Liver (tissue), 8 donors: ENCODE measurements at regions not wholly inside any gene's neighbourhood (a gene's known extent, or its start where the extent isn't known, plus 50 kb on each side); places are given as distances from the start of the nearest gene placed in this dataset.

Experiments used
- DNase-seq: peaks from one replicate; pipeline ENCODE4 v3.0.0-alpha.2; 2017; ENCODE audit warnings: low spot score
- H3K27ac ChIP-seq, 2 donors: one replicate each; pipeline ENCODE4 v1.7.0; 2013; ENCODE audit warnings: inconsistent platforms in 2 of 2, low read length in 2 of 2, control low read depth in 1 of 2, low read depth in 1 of 2, mild to moderate bottlenecking in 1 of 2
- H3K27me3 ChIP-seq, 4 donors: one replicate each; pipeline versions ENCODE4 v1.6.1 to v1.7.0; 2013; ENCODE audit warnings: low read length in 3 of 4, inconsistent platforms in 1 of 4, mild to moderate bottlenecking in 1 of 4, moderate library complexity in 1 of 4; ENCODE audit not compliant: control insufficient read depth in 4 of 4, insufficient read depth in 4 of 4
- H3K36me3 ChIP-seq, 4 donors: one replicate each; pipeline versions ENCODE4 v1.6.1 to v1.7.0; 2013; ENCODE audit warnings: low read length in 3 of 4, mild to moderate bottlenecking in 3 of 4, low read depth in 1 of 4, moderate library complexity in 1 of 4; ENCODE audit not compliant: control insufficient read depth in 4 of 4, insufficient read depth in 3 of 4
- H3K4me1 ChIP-seq, 4 donors: one replicate each; pipeline versions ENCODE4 v1.6.1 to v1.7.0; 2013; ENCODE audit warnings: low read length in 3 of 4, mild to moderate bottlenecking in 3 of 4, moderate library complexity in 1 of 4; ENCODE audit not compliant: control insufficient read depth in 4 of 4, insufficient read depth in 4 of 4
- H3K4me3 ChIP-seq, 3 donors: one replicate each; pipeline versions ENCODE4 v1.6.1 to v1.7.0; 2013; ENCODE audit warnings: low read length in 3 of 3, control low read depth in 1 of 3, low read depth in 1 of 3, mild to moderate bottlenecking in 1 of 3
- H3K9ac ChIP-seq, 2 donors: one replicate each; pipeline ENCODE4 v1.7.0; 2013; ENCODE audit warnings: low read length in 2 of 2, mild to moderate bottlenecking in 2 of 2, moderate library complexity in 2 of 2, control low read depth in 1 of 2, low read depth in 1 of 2
- H3K9me3 ChIP-seq, 4 donors: one replicate each; pipeline versions ENCODE4 v1.6.1 to v1.7.0; 2013; ENCODE audit warnings: low read length in 3 of 4; ENCODE audit not compliant: control insufficient read depth in 4 of 4
- ATF3 ChIP-seq: IDR thresholded peaks from 2 replicates; pipeline ENCODE4 v1.6.1; 2016; ENCODE audit warnings: antibody characterized with exemption
- CTCF ChIP-seq: fragments of 150-350 bp; IDR thresholded peaks from 2 replicates; pipeline ENCODE4 v1.5.1; 2017; ENCODE audit warnings: improper control_type of control experiment, low read depth, low read length; ENCODE audit not compliant: missing input control
- EGR1 ChIP-seq, 2 donors: IDR thresholded peaks; 2 replicates each; pipeline ENCODE4 v1.6.1; 2016 to 2018; ENCODE audit warnings: antibody characterized with exemption in 2 of 2, low read depth in 2 of 2
- FOXA1 ChIP-seq: IDR thresholded peaks from 2 replicates; pipeline ENCODE4 v1.6.1; 2016; ENCODE audit warnings: antibody characterized with exemption
- FOXA2 ChIP-seq: IDR thresholded peaks from 2 replicates; pipeline ENCODE4 v1.6.1; 2016; ENCODE audit warnings: antibody characterized with exemption
- GABPA ChIP-seq, 2 donors: IDR thresholded peaks in 1 of 2; conservative IDR thresholded peaks in 1 of 2; 2 replicates each; pipeline ENCODE4 v1.6.1; 2016; ENCODE audit warnings: antibody characterized with exemption in 2 of 2, mild to moderate bottlenecking in 1 of 2, moderate library complexity in 1 of 2
- HNF4A ChIP-seq, 2 donors: conservative IDR thresholded peaks; 2 replicates each; pipeline ENCODE4 v1.6.1; 2016; ENCODE audit warnings: antibody characterized with exemption in 2 of 2, mild to moderate bottlenecking in 2 of 2
- HNF4G ChIP-seq: IDR thresholded peaks from 2 replicates; pipeline ENCODE4 v1.6.1; 2016; ENCODE audit warnings: antibody characterized with exemption
- JUND ChIP-seq, 2 donors: IDR thresholded peaks; 2 replicates each; pipeline ENCODE4 v1.6.1; 2016; ENCODE audit warnings: antibody characterized with exemption in 2 of 2
- MAX ChIP-seq: IDR thresholded peaks from 2 replicates; pipeline ENCODE4 v1.6.1; 2016; ENCODE audit warnings: antibody characterized with exemption
- NR2F2 ChIP-seq: IDR thresholded peaks from 2 replicates; pipeline ENCODE4 v1.6.1; 2016; ENCODE audit warnings: antibody characterized with exemption
- RAD21 ChIP-seq, 2 donors: IDR thresholded peaks; 2 replicates each; pipeline ENCODE4 v1.6.1; 2016; ENCODE audit warnings: antibody characterized with exemption in 2 of 2, mild to moderate bottlenecking in 2 of 2
- REST ChIP-seq: IDR thresholded peaks from 2 replicates; pipeline ENCODE4 v1.6.1; 2016; ENCODE audit warnings: antibody characterized with exemption, mild to moderate bottlenecking
- RXRA ChIP-seq, 2 donors: IDR thresholded peaks; 2 replicates each; pipeline ENCODE4 v1.6.1; 2017 to 2018; ENCODE audit warnings: antibody characterized with exemption in 2 of 2, mild to moderate bottlenecking in 1 of 2
- SP1 ChIP-seq: IDR thresholded peaks from 2 replicates; pipeline ENCODE4 v1.6.1; 2018; ENCODE audit warnings: antibody characterized with exemption, mild to moderate bottlenecking
- TAF1 ChIP-seq: conservative IDR thresholded peaks from 2 replicates; pipeline ENCODE4 v1.6.1; 2016; ENCODE audit warnings: antibody characterized with exemption, mild to moderate bottlenecking
- YY1 ChIP-seq: IDR thresholded peaks from 2 replicates; pipeline ENCODE4 v1.6.1; 2016; ENCODE audit warnings: antibody characterized with exemption, mild to moderate bottlenecking
- ZBTB33 ChIP-seq: IDR thresholded peaks from 2 replicates; pipeline ENCODE4 v1.6.1; 2016; ENCODE audit warnings: antibody characterized with exemption
- WGBS: extraction: QIAGEN DNeasy Blood & Tissue Kit; methylation state at CpG from one replicate; pipeline ENCODE4 v1.1.7; 2013; 5-methylcytosine and 5-hydroxymethylcytosine counted together
- donor health status: healthy.
- donor health status: healthy.
- donor health status: healthy.
- donor health status: healthy.
- donor health status: healthy.

GRCh38 chr5:93654676-93655075, 71.7 kb downstream of the NR2F1 start:
- Histone ChIP-seq H3K27me3 (no peaks in the 10 kb centered on the region), H3K9me3 (no peaks in the 10 kb centered on the region), H3K4me3 (no peak overlapping the region), H3K36me3 (no peaks in the 10 kb centered on the region), H3K9ac (no peak overlapping the region), H3K4me1 (no peaks in the 10 kb centered on the region), H3K27ac (no peak overlapping the region)
- WGBS, result 93% methylated on average over 2 of the region's 2 CpGs
- no peak for TF ChIP-seq EGR1 (IDR thresholded peaks at IDR 0.05; ENCODE audit: low read depth in 2 of 2)
- no peak for TF ChIP-seq FOXA2
- TF ChIP-seq RXRA (IDR thresholded peaks at IDR 0.05), result no peak
- no peak for TF ChIP-seq TAF1
- no peak for TF ChIP-seq GABPA (IDR thresholded peaks at IDR 0.05 in 1 of 2, conservative IDR thresholded peaks at IDR 0.05 in 1 of 2)
- no peak for TF ChIP-seq MAX
- TF ChIP-seq JUND (IDR thresholded peaks at IDR 0.05), result no peak
- no peak for TF ChIP-seq RAD21 (IDR thresholded peaks at IDR 0.05)
- no peak for TF ChIP-seq ATF3
- no peak for TF ChIP-seq CTCF
- TF ChIP-seq HNF4A (conservative IDR thresholded peaks at IDR 0.05), result no peak
- no peak for TF ChIP-seq NR2F2
- no peak for TF ChIP-seq ZBTB33
- TF ChIP-seq HNF4G, result no peak
- TF ChIP-seq FOXA1, result no peak
- no peak for TF ChIP-seq SP1
- no peak for TF ChIP-seq YY1
- no peak for TF ChIP-seq REST
- no peak for DNase-seq

GRCh38 chr5:93653716-93654115, 70.7 kb downstream of the NR2F1 start:
- Histone ChIP-seq H3K9ac (no peak overlapping the region), H3K36me3 (no peaks in the 10 kb centered on the region), H3K4me1 (no peaks in the 10 kb centered on the region), H3K9me3 (no peaks in the 10 kb centered on the region), H3K27me3 (no peaks in the 10 kb centered on the region), H3K4me3 (no peak overlapping the region), H3K27ac (no peak overlapping the region)
- no peak for TF ChIP-seq TAF1
- TF ChIP-seq SP1, result no peak
- no peak for TF ChIP-seq NR2F2
- no peak for TF ChIP-seq MAX
- TF ChIP-seq FOXA1, result no peak
- no peak for TF ChIP-seq HNF4A (conservative IDR thresholded peaks at IDR 0.05)
- no peak for TF ChIP-seq ATF3
- no peak for TF ChIP-seq CTCF
- no peak for TF ChIP-seq JUND (IDR thresholded peaks at IDR 0.05)
- TF ChIP-seq HNF4G, result no peak
- TF ChIP-seq ZBTB33, result no peak
- DNase-seq, result no peak
- WGBS, result 99% methylated on average over 1 of the region's 1 CpG
